SK-N-DZ (cell line): ENCODE measurements at regions not wholly inside any gene's neighbourhood (a gene's known extent, or its start where the extent isn't known, plus 50 kb on each side); places are given as distances from the start of the nearest gene placed in this dataset.

ENCODE experiments used
- DNase-seq: peaks from one replicate; pipeline ENCODE4 v3.0.0-alpha.2; 2015; ENCODE audit warnings: low spot score

DNA sequence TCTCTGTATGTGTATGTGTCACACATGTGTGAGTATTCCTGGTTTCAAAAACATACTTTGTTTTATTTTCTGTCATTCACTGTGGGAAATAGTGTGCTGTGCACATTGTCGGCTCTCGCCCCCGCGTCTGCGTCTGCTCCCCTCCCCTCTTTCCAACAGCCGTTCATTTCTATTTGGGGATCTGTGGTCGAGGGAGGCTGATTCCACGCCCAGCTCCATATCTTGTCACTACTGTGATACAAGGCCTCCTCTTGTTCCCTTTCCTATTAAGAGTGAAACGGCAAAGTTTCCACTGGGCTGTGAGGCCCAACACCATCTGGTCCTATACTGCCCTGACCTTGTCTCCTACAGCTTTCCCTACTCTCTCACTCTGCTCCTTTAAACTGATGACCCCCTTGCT lies 172.5 kb upstream of the LRIG1 start:
- DNase-seq = no peak

DNA sequence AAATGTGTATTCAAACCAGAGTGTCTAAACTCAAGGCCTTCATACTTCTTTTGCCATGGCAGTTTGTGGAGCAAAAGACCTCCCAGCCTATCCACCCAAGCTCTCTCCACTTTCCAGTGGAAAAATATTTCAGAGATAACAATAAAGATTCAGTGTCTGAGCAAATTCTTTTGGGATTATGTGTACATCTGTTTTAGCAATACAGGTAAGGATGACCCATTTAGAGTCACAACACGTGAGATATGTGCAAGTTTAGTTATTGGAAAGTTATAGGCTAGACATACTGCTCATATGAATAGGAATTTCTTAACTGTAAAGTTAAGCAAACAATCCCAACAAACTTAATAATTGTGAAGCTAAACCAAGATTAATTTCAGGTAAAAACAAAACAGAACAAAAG lies 174.5 kb upstream of the LRIG1 start:
- no peak for DNase-seq

DNA sequence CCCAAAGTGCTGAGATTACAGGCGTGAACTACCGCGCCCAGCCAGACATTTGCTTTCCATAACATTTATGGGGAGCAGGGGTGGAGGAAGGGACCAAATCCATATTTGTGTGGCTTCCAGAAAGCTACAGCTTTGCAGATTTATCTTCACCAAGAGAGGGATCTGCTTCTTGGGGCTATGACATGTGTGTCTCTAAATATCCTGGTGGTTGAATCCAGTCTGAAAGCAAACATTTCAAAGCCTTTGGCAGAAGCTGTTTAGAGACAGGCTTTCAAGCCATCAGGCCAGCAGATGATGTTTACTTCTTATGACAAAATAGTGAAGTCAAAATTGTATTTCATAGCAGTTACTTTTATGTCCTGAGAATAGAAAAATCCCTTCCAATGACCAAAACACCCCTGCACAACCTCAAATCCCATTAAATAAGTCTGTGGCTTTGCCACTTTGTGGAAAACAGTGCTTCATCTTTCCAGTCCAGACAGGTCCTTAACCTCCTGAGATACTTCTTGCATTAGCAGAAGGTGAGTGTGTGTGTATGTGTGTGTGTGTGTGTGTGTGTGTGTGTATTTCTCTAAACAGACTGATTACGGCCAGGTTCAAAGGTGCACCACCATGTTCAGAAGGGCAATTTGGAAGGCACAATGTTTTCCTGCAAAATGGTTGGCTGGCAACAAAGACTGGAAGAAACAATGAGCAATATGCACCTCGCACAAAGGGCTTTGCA lies 191.4 kb upstream of the LRIG1 start:
- DNase-seq = no peak

DNA sequence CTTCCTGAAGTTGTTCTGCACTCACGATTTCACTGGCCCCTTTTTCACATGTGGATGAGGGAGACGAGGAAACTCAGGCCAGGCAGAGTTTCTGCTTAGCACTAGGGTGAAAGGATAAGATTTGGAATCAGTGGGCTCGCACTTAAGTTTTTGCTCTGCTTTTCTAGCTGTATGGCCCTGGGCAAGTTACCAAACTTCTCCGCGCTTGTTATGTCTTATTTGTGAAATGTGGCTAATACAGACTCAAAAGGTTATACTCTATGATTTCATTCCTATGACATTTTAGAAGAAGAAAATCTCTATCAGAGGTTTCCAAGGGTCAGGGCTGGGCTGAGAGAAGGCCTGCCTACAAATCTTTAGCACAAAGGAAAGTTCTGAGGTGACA lies 191.9 kb upstream of the LRIG1 start:
- no peak for DNase-seq

DNA sequence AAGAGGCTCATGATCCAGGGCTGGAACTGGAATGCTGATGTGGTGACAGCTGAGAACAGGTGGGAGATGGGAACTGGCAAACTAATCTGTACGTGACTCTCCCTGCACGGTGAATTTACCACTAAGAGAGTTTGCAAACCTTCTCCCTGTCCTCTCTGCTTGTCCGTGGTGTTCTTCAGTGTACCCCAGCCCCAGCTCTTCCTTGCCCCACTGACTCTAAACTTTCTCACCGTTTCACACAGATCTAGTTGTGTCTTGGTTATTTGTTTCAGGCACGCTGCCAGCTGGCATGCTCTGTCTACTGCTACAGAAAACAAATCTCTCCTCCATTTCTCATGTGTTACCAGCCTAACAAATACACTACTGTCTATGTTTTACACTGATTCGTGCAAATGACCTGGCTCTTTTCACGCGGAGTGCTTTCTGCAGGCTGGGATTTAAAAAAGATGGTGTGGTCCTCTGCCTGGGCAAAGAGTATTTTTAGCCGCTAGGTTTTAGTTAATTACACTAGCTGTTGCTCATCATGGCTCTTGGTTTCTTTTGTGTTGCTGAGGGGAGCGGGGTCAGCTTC lies 192.7 kb upstream of the LRIG1 start:
- no peak for DNase-seq

DNA sequence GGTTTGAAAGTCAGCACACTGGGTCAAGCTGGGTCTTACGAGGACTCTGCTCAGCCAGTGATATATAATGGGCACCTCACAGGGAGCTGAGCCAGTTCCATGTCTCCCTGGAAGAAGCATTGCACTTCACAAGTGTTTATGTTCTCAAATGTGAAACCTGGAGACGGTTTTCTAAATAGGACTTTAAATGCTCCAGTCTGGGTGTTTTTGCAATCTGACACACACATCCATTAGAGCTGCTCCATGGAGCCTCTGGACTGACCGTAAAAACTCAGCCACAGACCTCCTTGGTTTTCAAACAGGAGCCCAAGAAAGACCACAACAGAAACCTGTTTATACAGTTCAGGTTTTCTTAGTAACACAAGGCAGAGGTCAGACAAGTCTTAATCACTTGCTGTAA lies 201.3 kb upstream of the LRIG1 start:
- DNase-seq = no peak

DNA sequence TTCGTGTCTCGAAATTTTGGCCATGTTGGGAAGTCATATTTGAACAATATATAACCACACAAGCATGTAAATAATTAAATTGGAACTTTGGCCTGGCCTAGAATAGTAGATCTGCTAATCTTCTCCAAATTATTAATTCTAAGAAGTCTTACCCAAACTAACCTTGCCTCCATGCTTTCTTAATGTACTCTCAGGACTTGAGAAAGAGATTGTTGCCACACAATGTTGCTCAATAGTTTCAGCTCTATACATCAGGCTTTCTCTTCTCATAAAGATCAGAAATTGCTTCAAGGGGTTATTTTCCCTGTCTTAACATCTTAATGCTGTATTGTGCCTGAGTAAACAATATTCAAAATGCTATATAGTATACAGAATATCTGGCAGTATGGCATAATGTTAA lies 202.7 kb upstream of the LRIG1 start:
- DNase-seq = no peak

DNA sequence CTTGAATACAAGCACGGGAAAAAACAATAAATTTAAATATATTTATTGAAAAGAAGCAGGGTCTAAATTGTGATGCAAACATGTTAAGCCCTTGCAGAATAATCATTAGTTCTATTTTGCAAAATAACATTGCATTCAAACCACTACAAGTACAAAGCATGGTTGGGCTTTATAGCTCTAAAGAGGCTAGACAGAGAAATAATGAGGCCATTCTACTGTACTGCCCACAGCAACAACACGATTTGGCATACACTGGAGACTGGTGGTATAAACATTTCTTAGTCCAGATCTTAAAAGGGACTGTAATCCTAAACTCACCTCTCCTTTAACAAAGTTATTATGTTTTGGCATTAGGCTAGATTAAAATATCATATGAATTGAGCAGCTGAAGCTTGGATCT lies 204.3 kb upstream of the LRIG1 start:
- DNase-seq = no peak

DNA sequence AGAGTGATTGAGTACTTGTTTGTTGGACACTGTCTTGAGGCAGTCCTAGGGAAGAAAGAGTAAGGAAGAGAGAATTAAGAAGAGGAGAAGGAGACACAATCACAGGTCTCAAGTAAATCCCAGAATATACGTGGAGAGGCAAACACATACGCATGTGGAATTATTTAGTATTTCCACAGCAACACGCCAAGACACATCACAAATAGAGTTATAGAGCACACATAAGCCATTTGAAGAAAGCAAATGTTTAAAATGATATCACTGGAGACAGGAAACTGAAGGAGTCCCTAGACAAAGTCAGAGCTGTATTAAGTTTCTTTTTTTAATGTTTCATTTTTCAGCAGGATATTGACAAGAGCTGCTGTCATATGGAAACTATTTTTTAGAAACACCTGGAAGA lies 206.1 kb upstream of the LRIG1 start:
- DNase-seq = no peak

DNA sequence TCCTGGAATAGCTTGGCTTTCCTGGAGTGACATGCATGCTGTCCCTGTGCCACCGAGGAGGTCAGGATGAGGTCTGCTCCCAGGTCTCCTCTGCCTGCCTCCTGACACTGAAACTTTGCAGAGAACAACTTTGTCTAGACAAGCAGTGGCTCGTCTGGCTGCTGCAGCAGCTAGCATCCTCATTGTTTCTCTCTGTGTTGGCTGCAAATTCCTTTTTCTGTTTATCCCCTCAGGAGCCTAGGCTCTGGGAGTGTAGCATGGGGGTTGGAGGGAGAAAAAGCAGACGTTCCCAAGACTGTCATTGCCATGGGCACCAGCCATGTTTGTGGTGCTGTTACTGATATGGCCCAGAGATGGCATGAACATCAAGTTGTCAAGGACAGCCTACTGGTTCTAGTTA lies 208.7 kb upstream of the LRIG1 start:
- DNase-seq = no peak

DNA sequence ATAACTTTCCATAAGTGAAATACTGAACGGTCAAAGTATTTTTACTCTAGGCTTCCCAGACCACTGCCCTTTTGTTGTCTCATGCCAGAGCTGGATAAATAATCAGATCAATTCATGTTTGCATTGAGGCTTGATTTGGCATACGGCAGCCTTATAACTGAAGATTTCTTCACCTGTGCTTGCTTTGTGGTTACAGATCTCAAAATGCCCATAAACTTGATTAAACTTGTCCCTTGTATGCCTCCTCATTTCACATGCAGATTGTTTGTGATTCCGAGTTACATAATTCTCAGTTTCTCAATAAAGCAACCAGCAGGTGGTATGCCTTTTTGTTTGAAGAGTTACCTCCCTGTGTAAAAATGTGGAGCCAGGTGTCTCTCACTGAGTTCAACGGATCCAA lies 211.4 kb upstream of the LRIG1 start:
- DNase-seq = no peak

DNA sequence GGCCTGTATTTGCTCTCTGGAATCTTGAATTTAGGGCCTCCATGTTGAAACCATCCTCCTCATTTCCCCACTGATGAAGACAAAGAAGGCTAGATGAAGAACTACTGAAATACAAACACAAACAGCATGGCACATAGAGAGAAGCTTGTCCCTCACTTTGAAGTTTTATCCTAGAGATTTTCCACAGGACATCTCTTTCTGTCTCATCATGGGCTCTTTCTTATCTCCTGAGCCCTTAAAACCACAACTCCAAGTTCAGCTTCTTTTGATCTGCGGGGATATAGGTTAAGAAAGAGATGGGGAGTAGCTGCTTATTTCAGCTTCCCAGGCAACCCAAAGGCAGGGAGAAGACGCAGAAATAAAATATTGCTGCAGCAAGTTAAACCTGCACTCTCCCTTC lies 213.1 kb upstream of the LRIG1 start:
- DNase-seq = no peak

DNA sequence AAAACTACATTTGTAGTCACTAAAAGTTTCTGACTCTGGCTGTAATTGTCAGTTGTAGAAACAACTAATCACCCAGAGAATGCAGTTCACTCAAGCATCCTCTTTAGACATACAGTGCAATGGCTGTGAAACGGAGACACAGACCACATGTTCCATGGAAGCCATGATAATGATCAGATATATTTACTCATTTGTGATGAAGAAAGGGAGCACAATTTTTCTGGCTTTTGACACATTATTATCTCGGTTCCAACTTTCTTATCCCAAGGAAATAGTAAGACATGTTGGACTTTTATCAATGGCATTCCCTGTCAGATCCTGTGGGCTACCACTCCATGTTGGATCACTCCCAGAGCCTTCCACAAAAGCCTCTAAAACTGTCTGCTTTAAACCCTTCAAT lies 215.0 kb upstream of the LRIG1 start:
- DNase-seq = no peak

DNA sequence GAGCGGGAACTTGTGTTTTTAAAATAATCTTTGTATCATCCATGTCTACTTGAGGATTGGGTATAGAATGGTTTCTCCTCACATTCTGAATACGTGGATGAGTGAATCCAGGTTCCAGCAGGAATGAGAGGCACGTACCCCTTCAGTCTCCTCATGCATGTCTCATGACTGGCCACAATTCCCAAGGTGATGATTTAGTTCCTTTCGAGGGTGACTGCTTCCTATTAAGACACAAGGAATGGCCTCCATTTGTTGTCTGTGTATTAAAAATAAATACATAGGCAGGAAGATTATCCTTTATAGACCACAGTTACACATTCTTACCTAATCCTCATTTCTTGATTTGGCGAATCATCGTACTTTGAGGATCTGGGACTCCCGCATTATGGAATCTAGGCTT lies 217.0 kb upstream of the LRIG1 start:
- no peak for DNase-seq

DNA sequence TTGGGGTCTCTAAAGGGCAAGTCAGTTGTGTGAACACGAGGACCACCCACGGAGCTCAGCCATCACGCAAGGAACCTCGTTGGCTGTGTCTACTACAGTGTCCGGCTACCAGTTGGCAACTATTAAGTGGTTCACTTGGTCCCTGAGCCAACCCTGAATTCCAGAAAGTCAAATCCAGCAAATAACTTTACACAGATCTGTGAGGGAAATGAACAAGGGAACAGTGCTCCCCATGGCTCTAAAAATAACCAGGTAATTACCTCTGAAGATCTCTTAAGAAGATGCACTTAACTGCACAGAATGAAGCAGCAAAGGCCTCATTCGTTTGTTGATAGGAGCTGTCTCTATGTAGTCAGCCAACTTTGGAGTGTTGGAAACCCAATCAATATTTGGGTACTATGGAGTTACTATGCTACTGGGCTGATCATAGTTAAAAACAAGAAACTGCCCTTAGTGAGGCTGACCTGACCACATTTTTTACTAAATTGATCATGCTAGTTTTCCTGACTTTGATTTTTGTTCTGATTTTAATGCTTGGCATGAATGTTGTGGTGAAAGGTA lies 219.1 kb upstream of the LRIG1 start:
- DNase-seq = no peak

DNA sequence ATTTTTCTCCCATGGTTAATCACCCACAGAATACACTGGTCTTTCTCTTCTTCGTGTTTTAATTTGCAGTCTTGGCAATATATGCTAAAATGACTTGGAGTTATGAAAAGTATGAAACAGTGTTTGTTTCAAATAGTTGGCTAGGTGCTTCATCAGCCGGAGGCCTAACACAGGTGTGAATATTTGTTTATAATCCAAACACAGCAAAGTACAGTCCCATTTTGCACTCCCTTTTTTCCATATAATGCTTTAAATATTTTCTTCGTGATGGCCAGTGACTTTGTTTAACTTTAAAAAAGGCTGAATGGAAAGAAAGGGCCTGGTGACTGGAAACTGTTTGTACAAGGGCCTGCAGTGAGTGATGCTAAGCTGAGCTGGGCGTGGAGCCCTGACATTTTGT lies 219.7 kb upstream of the LRIG1 start:
- DNase-seq = no peak

DNA sequence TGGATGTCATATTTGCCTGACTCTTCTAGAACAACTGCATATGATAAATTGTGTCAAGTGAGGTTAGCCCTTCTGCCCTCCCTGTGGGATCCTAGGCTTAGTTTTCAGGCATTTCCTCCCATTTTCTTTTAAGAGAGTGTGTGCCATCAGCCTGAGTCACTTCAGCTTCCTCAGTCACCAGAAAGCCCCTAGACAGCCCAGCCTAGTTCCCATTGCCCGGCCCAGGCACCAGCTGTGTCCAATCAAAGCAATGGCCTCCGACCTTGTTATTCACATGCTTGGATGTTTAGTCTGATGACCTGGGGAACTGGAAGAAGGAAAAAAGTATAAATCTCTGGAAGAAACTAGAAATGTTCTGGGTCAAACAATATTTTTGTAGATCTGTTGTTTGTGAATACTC lies 221.9 kb upstream of the LRIG1 start:
- no peak for DNase-seq

DNA sequence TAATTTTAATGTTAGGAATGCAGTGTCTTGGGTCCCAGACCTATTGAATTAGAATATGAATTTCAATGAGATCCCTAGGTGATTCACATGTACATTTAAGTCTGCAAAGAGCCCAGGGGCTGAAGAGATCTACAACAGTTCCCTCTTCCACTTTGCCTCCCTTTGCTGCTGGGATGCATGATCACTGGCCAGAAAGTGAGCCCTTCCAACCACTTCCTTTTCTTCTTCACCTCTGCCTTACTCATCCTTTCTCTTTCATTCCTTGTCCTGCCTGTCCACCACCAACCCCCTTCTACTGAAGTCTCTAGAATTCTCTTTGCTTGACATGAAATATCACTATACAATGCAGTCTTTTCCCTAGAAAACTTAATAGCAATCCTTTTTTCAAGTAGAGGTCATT lies 222.4 kb upstream of the LRIG1 start:
- no peak for DNase-seq

DNA sequence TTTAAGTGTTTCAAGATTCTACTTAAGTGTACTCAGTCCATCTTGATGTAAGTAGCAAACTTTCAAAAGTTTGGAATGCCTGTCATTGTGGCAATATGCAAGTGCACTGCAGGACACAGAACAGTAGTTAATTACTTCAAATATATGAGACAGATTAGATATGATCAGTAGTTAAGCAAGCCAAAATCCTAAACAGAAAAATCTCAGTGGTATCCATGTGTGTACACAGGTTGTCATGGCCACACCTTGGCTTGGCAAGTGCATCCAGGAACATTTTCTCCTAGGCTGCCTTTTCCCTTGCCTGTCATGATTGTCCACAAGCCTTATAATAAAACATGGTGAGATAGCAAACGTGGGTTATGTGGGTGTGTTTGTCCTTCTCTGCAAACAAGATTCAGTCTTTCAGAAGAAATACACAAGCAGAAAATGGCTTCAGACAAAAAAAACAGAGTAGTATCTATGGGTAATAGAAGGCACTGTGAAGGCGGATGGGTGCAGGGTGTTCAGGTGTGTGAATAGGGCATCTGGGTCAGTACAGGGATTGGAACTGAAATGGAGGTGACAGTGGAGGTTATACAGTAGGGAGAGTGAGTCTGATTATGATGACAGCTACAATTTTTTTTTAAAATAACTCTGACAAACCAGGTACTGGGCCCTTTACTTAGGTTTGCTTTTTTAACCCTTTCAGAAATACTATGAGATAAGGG lies 229.0 kb upstream of the LRIG1 start:
- DNase-seq = no peak

DNA sequence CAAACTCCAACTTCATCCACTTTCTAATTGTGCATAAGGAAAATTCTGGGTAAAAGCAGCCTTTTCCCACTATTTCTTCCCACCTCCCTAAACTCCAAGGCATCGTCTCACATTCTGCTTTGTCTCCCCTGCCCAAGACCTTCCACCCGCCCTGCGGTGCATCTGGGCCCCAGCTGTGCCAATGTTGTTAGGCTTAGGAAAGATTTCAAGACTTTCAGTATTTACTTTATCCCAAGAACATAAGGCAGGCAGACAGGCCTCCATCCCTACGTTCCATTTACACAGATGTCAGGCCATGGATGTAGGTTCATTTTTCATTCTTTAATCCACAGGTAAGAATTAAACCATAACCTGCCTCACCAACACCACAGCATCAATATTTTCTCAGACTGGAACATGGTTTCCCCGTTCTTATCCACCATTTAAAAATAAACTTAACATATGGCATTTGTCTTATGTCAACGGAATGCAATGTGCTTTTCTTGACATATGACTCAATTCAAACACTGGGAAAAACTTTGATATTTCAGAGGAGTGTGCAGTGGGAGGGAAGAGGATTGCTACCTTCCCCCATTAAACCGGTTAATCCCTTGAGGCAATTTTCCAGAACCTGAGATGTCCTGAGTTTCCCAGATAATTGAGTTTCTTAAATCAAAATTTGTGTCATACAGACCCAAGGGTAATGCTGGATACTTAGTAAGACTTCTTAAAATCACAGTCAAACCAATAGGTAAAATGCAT lies 238.0 kb upstream of the LRIG1 start:
- DNase-seq = no peak

DNA sequence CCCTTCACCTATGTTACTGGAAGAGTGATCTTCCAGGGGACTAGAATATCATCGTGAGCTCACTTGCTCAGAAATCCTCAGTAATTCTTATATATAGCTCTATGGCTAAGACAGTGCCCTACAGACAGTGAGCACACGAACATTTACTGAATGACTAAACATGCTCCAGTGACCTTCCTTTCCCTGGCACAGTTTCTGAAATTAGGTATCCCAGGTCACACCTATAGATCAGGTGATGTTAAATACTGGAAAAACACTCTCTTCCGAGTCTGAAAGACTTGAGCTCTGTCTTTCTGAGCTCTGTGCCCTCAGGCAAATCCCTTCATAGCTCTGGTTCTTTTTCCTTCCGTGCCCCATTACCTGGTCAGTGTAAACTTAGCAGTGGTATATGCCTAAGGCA lies 239.4 kb upstream of the LRIG1 start:
- no peak for DNase-seq

DNA sequence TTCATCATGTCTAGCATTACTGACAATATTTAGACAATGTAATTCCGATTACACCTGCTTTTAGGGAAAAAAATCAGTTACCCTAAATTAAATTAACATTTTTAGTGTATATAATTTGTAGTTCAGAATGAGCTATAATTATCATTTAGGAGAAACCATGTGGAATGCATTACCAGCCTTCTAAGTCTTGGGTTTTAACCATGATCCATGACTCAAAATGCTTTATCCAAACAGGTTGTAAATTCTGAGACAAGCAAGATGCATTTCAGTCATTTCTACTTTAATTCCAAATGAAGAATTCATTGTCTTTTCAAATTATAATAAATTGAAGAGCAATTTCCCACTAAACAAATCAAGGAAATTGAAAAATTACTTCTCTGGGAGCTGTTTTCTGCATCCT lies 243.7 kb upstream of the LRIG1 start:
- DNase-seq = no peak
